ENCODE measurements at regions not wholly inside any gene's neighbourhood (a gene's known extent, or its start where the extent isn't known, plus 50 kb on each side); places are given as distances from the start of the nearest gene placed in this dataset.

DNA sequence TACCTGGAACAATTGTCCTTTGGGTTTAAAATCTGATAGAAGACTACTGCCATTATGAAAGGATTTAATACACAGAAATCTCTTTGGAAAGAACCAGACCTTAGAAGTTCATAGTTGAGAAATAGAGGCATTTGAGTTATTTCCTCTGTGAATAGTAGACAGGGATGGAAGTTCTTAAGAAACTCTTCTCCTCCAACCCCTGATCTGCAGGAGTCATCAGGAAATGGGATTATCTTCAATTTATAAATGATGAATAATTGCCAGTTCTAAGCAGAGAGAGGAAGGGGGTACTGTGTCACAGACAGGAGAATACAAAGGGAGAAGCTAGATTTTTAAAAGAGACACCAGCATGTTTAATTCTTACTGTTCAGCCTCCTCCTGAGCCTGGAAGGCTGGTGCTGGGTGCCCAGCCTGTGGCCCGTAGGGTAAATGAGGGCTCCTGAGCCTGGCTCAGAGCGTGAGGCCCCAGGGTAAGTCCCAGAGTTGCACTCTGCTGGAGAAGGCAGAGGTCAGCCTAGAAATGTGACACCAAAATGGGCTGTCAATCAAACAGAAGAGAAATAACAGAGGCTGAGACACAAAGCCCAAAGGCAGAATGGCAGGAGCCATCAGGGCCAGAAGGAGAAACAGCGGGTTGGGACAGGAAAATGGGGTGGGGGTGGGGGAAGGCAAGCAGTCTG is 58.2 kb upstream of the PKDCC start:
- H3K4me3 ChIP-seq: no peak overlapping the region
- ATAC-seq: peak; percentile 69 to 89 (median 80)
- no peaks in the 10 kb centered on the region for H3K36me3 ChIP-seq (ENCODE audit: insufficient read depth in 1 of 2, low read depth in 1 of 2)
- intact Hi-C loops (cut with DNase I): no loop called here
- H3K27me3 ChIP-seq (ENCODE audit: insufficient read depth in 3 of 3, low read length in 2 of 3): no peaks in the 10 kb centered on the region
- TF ChIP-seq, protein P1, sequence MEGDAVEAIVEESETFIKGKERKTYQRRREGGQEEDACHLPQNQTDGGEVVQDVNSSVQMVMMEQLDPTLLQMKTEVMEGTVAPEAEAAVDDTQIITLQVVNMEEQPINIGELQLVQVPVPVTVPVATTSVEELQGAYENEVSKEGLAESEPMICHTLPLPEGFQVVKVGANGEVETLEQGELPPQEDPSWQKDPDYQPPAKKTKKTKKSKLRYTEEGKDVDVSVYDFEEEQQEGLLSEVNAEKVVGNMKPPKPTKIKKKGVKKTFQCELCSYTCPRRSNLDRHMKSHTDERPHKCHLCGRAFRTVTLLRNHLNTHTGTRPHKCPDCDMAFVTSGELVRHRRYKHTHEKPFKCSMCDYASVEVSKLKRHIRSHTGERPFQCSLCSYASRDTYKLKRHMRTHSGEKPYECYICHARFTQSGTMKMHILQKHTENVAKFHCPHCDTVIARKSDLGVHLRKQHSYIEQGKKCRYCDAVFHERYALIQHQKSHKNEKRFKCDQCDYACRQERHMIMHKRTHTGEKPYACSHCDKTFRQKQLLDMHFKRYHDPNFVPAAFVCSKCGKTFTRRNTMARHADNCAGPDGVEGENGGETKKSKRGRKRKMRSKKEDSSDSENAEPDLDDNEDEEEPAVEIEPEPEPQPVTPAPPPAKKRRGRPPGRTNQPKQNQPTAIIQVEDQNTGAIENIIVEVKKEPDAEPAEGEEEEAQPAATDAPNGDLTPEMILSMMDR (IDR thresholded peaks at IDR 0.05): no peak
- peaks cover 13% of the 10 kb centered on the region for H3K4me1 ChIP-seq
- no peak for DNase-seq
- 32 to 71% (median 45%) methylated on average over 3 of the region's 3 CpGs for WGBS, 3 donors
- peak overlapping the region; percentile 4 for H3K27ac ChIP-seq
- no peaks in the 10 kb centered on the region for H3K9me3 ChIP-seq

- ATAC-seq (peak in 2 of 4 donors; percentile 10 to 22), DNase-seq (no peak)
- H3K27me3 ChIP-seq (ENCODE audit: insufficient read depth in 3 of 3, low read length in 2 of 3): no peaks in the 10 kb centered on the region
- TF ChIP-seq, protein P1 (IDR thresholded peaks at IDR 0.05): no peak
- intact Hi-C loops (cut with DNase I): no loop called here
- H3K4me3 ChIP-seq: no peak overlapping the region
- no peaks in the 10 kb centered on the region for H3K9me3 ChIP-seq
- no peaks in the 10 kb centered on the region for H3K36me3 ChIP-seq (ENCODE audit: insufficient read depth in 1 of 2, low read depth in 1 of 2)
- peak overlapping the region; percentile 4 for H3K27ac ChIP-seq
- H3K4me1 ChIP-seq: peaks cover 13% of the 10 kb centered on the region
- WGBS, 3 donors: 21 to 46% (median 22%) methylated on average over 4 of the region's 4 CpGs
Measured at GRCh38 chr2:41990245-41990644, 57.6 kb upstream of the PKDCC start.

DNA sequence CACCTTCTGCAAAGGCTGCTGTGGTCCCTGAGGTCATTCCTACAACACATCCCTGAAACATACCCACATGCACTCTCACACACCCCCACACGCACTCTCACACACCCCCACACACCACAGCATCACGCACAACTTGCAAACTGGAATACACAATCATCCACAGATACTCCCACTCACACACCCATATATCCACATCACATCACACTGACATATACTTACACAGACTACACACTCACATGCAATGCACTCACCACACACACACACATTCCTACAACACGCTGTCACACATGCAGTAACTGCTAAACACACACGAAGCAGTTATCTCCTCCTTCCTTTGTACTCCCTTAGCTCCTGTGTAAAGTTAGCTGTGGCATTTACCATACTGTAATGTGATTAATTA is 57.1 kb upstream of the PKDCC start:
- Histone ChIP-seq H3K9me3 (no peaks in the 10 kb centered on the region), H3K36me3 (ENCODE audit: insufficient read depth in 1 of 2, low read depth in 1 of 2) (no peaks in the 10 kb centered on the region), H3K4me1 (peaks cover 13% of the 10 kb centered on the region), H3K27ac (no peak overlapping the region), H3K27me3 (ENCODE audit: insufficient read depth in 3 of 3, low read length in 2 of 3) (no peaks in the 10 kb centered on the region), H3K4me3 (no peak overlapping the region)
- peak; percentile 31 to 52 (median 39) for ATAC-seq
- intact Hi-C loops (cut with DNase I): no loop called here
- TF ChIP-seq, protein P1 (IDR thresholded peaks at IDR 0.05): no peak
- DNase-seq: no peak
- 71 to 80% (median 76%) methylated on average over 4 of the region's 4 CpGs for WGBS, 3 donors

- H3K27ac ChIP-seq: no peak overlapping the region
- no peaks in the 10 kb centered on the region for H3K27me3 ChIP-seq (ENCODE audit: insufficient read depth in 3 of 3, low read length in 2 of 3)
- DNase-seq: no peak
- WGBS, 3 donors: 87 to 98% (median 92%) methylated on average over 1 of the region's 1 CpG
- no peaks in the 10 kb centered on the region for H3K36me3 ChIP-seq (ENCODE audit: insufficient read depth in 1 of 2, low read depth in 1 of 2)
- TF ChIP-seq, protein P1 (IDR thresholded peaks at IDR 0.05): no peak
- no peak overlapping the region for H3K4me3 ChIP-seq
- intact Hi-C loops (cut with DNase I): no loop called here
- no peaks in the 10 kb centered on the region for H3K9me3 ChIP-seq
- peaks cover 13% of the 10 kb centered on the region for H3K4me1 ChIP-seq
- ATAC-seq: no peak
Measured at GRCh38 chr2:41992056-41992642, 55.7 kb upstream of the PKDCC start.
